ENCODE measurements at regions not wholly inside any gene's neighbourhood (a gene's known extent, or its start where the extent isn't known, plus 50 kb on each side); places are given as distances from the start of the nearest gene placed in this dataset.

- no peak for TF ChIP-seq CTCF (conservative IDR thresholded peaks at IDR 0.05; ENCODE audit: low read depth, low read length)
Observed at GRCh38 chr6:90911642-90912041, 324.8 kb upstream of the MAP3K7 start.

GRCh38 chr6:90910893-90911292 lies 324.0 kb upstream of the MAP3K7 start:
- DNase-seq (ENCODE audit: low read depth) = no peak
- no peak for TF ChIP-seq CTCF (conservative IDR thresholded peaks at IDR 0.05; ENCODE audit: low read depth, low read length)
- H3K4me3 ChIP-seq (ENCODE audit: low read depth, low read length) = no peak overlapping the region

More at GRCh38 chr6:90911642-90912041, 324.8 kb upstream of the MAP3K7 start:
- DNase-seq (ENCODE audit: low read depth) = no peak
- no peak overlapping the region for H3K4me3 ChIP-seq (ENCODE audit: low read depth, low read length)

- TF ChIP-seq CTCF (conservative IDR thresholded peaks at IDR 0.05; ENCODE audit: low read depth, low read length) = no peak
- DNase-seq (ENCODE audit: low read depth) = no peak
- H3K4me3 ChIP-seq (ENCODE audit: low read depth, low read length) = no peak overlapping the region
Observed at GRCh38 chr6:90907931-90908655, 321.2 kb upstream of the MAP3K7 start.

- DNase-seq (ENCODE audit: low read depth) = no peak
- H3K4me3 ChIP-seq (ENCODE audit: low read depth, low read length) = no peak overlapping the region
- TF ChIP-seq CTCF (conservative IDR thresholded peaks at IDR 0.05; ENCODE audit: low read depth, low read length) = no peak
Observed at GRCh38 chr6:90905351-90905750, 318.5 kb upstream of the MAP3K7 start.

GRCh38 chr6:90900034-90900433 lies 313.2 kb upstream of the MAP3K7 start:
- no peak for TF ChIP-seq CTCF (conservative IDR thresholded peaks at IDR 0.05; ENCODE audit: low read depth, low read length)
- no peak for DNase-seq (ENCODE audit: low read depth)
- H3K4me3 ChIP-seq (ENCODE audit: low read depth, low read length) = no peak overlapping the region

- TF ChIP-seq CTCF (conservative IDR thresholded peaks at IDR 0.05; ENCODE audit: low read depth, low read length) = no peak
- DNase-seq (ENCODE audit: low read depth) = no peak
- H3K4me3 ChIP-seq (ENCODE audit: low read depth, low read length) = no peak overlapping the region
Observed at GRCh38 chr6:90898763-90899162, 311.9 kb upstream of the MAP3K7 start.

GRCh38 chr6:90896075-90896547 lies 309.2 kb upstream of the MAP3K7 start:
- DNase-seq (ENCODE audit: low read depth) = no peak
- no peak overlapping the region for H3K4me3 ChIP-seq (ENCODE audit: low read depth, low read length)
- no peak for TF ChIP-seq CTCF (conservative IDR thresholded peaks at IDR 0.05; ENCODE audit: low read depth, low read length)

Measured in epithelial cell of proximal tubule (primary cell).